ENCODE measurements at regions not wholly inside any gene's neighbourhood (a gene's known extent, or its start where the extent isn't known, plus 50 kb on each side); places are given as distances from the start of the nearest gene placed in this dataset.

DNA sequence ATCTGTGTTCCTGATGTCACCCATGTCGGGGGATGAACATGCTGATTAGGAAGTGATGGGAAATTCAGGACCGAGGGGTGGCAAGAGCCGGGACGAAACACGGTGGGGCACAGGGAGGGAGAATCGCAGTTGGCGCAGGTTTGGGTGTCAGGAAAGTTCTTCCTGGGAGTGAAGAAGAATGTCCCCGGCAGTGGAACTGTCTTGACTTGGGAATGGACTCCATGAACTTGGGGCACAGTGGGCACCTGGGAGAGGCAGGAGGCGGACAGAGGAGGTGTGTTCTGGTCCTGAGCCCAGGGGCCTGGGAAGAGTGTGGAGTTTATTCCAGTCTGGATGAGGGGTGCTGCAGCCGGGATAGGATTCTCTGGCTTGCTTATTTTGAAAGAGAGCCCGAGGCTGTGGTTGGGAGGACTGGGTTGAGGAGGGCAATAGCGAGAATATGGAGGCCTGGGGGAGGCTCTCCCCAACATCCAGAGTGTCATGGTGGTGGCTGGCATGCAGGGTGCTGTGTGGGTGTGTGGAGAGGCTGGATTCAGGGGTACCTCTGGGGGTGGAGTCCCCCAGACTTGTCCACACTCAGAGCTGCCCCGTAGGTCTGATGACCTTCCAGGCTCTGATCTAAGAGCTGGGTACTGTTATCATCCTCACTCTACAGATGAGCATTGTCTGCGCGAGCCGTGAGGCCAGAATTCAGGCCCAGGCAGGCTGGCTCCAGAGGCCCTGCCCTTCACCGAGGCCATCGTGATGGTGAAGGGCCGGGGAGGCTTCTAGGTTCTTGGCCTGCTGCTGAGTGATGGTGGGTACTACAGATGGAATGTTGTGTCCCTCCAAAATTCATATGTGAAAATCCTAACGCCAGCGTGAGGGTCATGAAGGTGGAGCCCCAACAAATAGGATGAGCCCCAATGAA, 274.5 kb upstream of the C1orf174 start:
- TF ChIP-seq, protein P1, sequence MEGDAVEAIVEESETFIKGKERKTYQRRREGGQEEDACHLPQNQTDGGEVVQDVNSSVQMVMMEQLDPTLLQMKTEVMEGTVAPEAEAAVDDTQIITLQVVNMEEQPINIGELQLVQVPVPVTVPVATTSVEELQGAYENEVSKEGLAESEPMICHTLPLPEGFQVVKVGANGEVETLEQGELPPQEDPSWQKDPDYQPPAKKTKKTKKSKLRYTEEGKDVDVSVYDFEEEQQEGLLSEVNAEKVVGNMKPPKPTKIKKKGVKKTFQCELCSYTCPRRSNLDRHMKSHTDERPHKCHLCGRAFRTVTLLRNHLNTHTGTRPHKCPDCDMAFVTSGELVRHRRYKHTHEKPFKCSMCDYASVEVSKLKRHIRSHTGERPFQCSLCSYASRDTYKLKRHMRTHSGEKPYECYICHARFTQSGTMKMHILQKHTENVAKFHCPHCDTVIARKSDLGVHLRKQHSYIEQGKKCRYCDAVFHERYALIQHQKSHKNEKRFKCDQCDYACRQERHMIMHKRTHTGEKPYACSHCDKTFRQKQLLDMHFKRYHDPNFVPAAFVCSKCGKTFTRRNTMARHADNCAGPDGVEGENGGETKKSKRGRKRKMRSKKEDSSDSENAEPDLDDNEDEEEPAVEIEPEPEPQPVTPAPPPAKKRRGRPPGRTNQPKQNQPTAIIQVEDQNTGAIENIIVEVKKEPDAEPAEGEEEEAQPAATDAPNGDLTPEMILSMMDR (IDR thresholded peaks at IDR 0.05; ENCODE audit: borderline replicate concordance, extremely low read depth, low read length, poor library complexity, severe bottlenecking), result no peak
- no peak for TF ChIP-seq EZH2 (IDR thresholded peaks at IDR 0.05; ENCODE audit: borderline replicate concordance, low read depth, low read length, severe bottlenecking)

Data from DND-41 (cell line).